ENCODE measurements at regions not wholly inside any gene's neighbourhood (a gene's known extent, or its start where the extent isn't known, plus 50 kb on each side); places are given as distances from the start of the nearest gene placed in this dataset.
"Not testable (repeated sequence)": the region's sequence is repeated elsewhere in the genome, so short reads cannot be mapped to it uniquely, and the experiment has no call there.

GRCh38 chr20:57973886-57974285 is 254.6 kb downstream of the ANKRD60 start:
- H3K27ac Mint-ChIP-seq (ENCODE audit: unreplicated experiment), result no peak overlapping the region
- no peak overlapping the region for H3K4me3 Mint-ChIP-seq (ENCODE audit: unreplicated experiment)
- peaks cover 11% of the 10 kb centered on the region for H3K4me1 Mint-ChIP-seq (ENCODE audit: low read depth)
- DNase-seq (ENCODE audit: low spot score), result no peak
- H3K36me3 Mint-ChIP-seq (ENCODE audit: low read depth), result no peaks in the 10 kb centered on the region
- H3K9me3 Mint-ChIP-seq (ENCODE audit: low read depth), result peaks cover 5% of the 10 kb centered on the region
- TF ChIP-seq CTCF (IDR thresholded peaks at IDR 0.05), result no peak
- H3K27me3 Mint-ChIP-seq (ENCODE audit: low read depth), result peaks cover 2% of the 10 kb centered on the region

- H3K4me1 Mint-ChIP-seq (ENCODE audit: low read depth); H3K9me3 Mint-ChIP-seq (ENCODE audit: low read depth); H3K36me3 Mint-ChIP-seq (ENCODE audit: low read depth); H3K27me3 Mint-ChIP-seq (ENCODE audit: low read depth); DNase-seq (ENCODE audit: low spot score); H3K4me3 Mint-ChIP-seq (ENCODE audit: unreplicated experiment); H3K27ac Mint-ChIP-seq (ENCODE audit: unreplicated experiment): not testable (repeated sequence)
These were observed 256.9 kb downstream of the ANKRD60 start for GRCh38 chr20:57971583-57971982.

GRCh38 chr20:57970856-57971255 is 257.6 kb downstream of the ANKRD60 start:
- no peak for DNase-seq (ENCODE audit: low spot score)
- no peak for TF ChIP-seq CTCF (IDR thresholded peaks at IDR 0.05)
- H3K36me3 Mint-ChIP-seq (ENCODE audit: low read depth), result no peaks in the 10 kb centered on the region
- H3K27me3 Mint-ChIP-seq (ENCODE audit: low read depth), result peaks cover 2% of the 10 kb centered on the region
- no peak overlapping the region for H3K4me3 Mint-ChIP-seq (ENCODE audit: unreplicated experiment)
- peaks cover 5% of the 10 kb centered on the region for H3K9me3 Mint-ChIP-seq (ENCODE audit: low read depth)
- H3K4me1 Mint-ChIP-seq (ENCODE audit: low read depth), result peaks cover 7% of the 10 kb centered on the region
- H3K27ac Mint-ChIP-seq (ENCODE audit: unreplicated experiment), result no peak overlapping the region

- Mint-ChIP-seq H3K27me3 (ENCODE audit: low read depth) (peaks cover 2% of the 10 kb centered on the region), H3K4me1 (ENCODE audit: low read depth) (peaks cover 14% of the 10 kb centered on the region), H3K9me3 (ENCODE audit: low read depth) (peaks cover 5% of the 10 kb centered on the region), H3K4me3 (ENCODE audit: unreplicated experiment) (no peak overlapping the region), H3K27ac (ENCODE audit: unreplicated experiment) (no peak overlapping the region), H3K36me3 (ENCODE audit: low read depth) (no peaks in the 10 kb centered on the region)
- TF ChIP-seq CTCF (IDR thresholded peaks at IDR 0.05), result no peak
- no peak for DNase-seq (ENCODE audit: low spot score)
These were observed 258.3 kb downstream of the ANKRD60 start for GRCh38 chr20:57970116-57970515.

- Mint-ChIP-seq H3K27ac (ENCODE audit: unreplicated experiment) (no peak overlapping the region), H3K4me1 (ENCODE audit: low read depth) (peaks cover 33% of the 10 kb centered on the region), H3K4me3 (ENCODE audit: unreplicated experiment) (no peak overlapping the region), H3K36me3 (ENCODE audit: low read depth) (no peaks in the 10 kb centered on the region), H3K27me3 (ENCODE audit: low read depth) (peaks cover 2% of the 10 kb centered on the region), H3K9me3 (ENCODE audit: low read depth) (peaks cover 5% of the 10 kb centered on the region)
- no peak for TF ChIP-seq CTCF (IDR thresholded peaks at IDR 0.05)
- no peak for DNase-seq (ENCODE audit: low spot score)
These were observed 258.3 kb upstream of the PMEPA1 start for GRCh38 chr20:57968120-57968519.

- Mint-ChIP-seq H3K4me1 (ENCODE audit: low read depth) (peaks cover 41% of the 10 kb centered on the region), H3K4me3 (ENCODE audit: unreplicated experiment) (no peak overlapping the region), H3K27me3 (ENCODE audit: low read depth) (peaks cover 2% of the 10 kb centered on the region), H3K27ac (ENCODE audit: unreplicated experiment) (no peak overlapping the region), H3K9me3 (ENCODE audit: low read depth) (peaks cover 5% of the 10 kb centered on the region), H3K36me3 (ENCODE audit: low read depth) (no peaks in the 10 kb centered on the region)
- no peak for TF ChIP-seq CTCF (IDR thresholded peaks at IDR 0.05)
- DNase-seq (ENCODE audit: low spot score), result no peak
These were observed 257.5 kb upstream of the PMEPA1 start for GRCh38 chr20:57967364-57967763.

Measured in chondrocyte (in vitro differentiated cells).